SU-DHL-6 (cell line): ENCODE measurements at regions not wholly inside any gene's neighbourhood (a gene's known extent, or its start where the extent isn't known, plus 50 kb on each side); places are given as distances from the start of the nearest gene placed in this dataset.

Experiments
- H2AFZ ChIP-seq: fragments of 200-600 bp; sonication (generic); 2 replicates; pipeline ENCODE4 v1.6.1; 2014; ENCODE audit warnings: low read depth, mild to moderate bottlenecking, moderate library complexity, mixed read lengths, antibody characterized with exemption, low read length; ENCODE audit not compliant: severe bottlenecking
- H3F3A ChIP-seq: fragments of 200-600 bp; shearing (Covaris generic); 2 replicates; pipeline ENCODE4 v1.6.0; 2016; ENCODE audit warnings: antibody characterized with exemption, mild to moderate bottlenecking; ENCODE audit not compliant: insufficient read depth
- H3K27ac ChIP-seq: fragments of 200-600 bp; sonication (generic); 2 replicates; pipeline ENCODE4 v1.5.1; 2016; ENCODE audit warnings: low read depth, mild to moderate bottlenecking, low read length, moderate library complexity, mixed read lengths
- H3K27me3 ChIP-seq: fragments of 200-600 bp; sonication (generic), shearing (Covaris generic); 2 replicates; pipeline ENCODE4 v1.6.0; 2014; ENCODE audit warnings: mild to moderate bottlenecking, low read length
- H3K36me3 ChIP-seq: fragments of 200-600 bp; sonication (generic); 2 replicates; pipeline ENCODE4 v1.6.1; 2014; ENCODE audit warnings: mild to moderate bottlenecking, low read length, mixed read lengths
- H3K4me2 ChIP-seq: fragments of 300-600, 200-600 bp; shearing (Covaris generic), sonication (generic); 2 replicates; pipeline ENCODE4 v1.6.0; 2014; ENCODE audit warnings: low read length, low read depth, mild to moderate bottlenecking; ENCODE audit not compliant: poor library complexity, severe bottlenecking
- H3K4me3 ChIP-seq: fragments of 200-600 bp; sonication (generic); 2 replicates; pipeline ENCODE4 v1.5.1; 2014; ENCODE audit warnings: antibody characterized with exemption, low read length, mild to moderate bottlenecking, mixed read lengths; ENCODE audit not compliant: insufficient read depth, poor library complexity, severe bottlenecking
- H3K79me2 ChIP-seq: fragments of 200-600 bp; sonication (generic); 2 replicates; pipeline ENCODE4 v1.6.1; 2014; ENCODE audit warnings: mild to moderate bottlenecking, low read length, moderate library complexity; ENCODE audit not compliant: insufficient read depth
- H3K9ac ChIP-seq: fragments of 200-600 bp; sonication (generic); 2 replicates; pipeline ENCODE4 v1.7.0; 2014; ENCODE audit warnings: mild to moderate bottlenecking, low read length
- H3K9me2 ChIP-seq: fragments of 200-600 bp; sonication (generic); replicated peaks from 2 replicates; pipeline ENCODE4 v1.6.1; 2014; ENCODE audit warnings: low read length; ENCODE audit not compliant: insufficient read depth
- H3K9me3 ChIP-seq: fragments of 200-600 bp; sonication (generic); 2 replicates; pipeline ENCODE4 v1.6.1; 2014; ENCODE audit warnings: low read length, mixed read lengths; ENCODE audit not compliant: insufficient read depth
- H4K20me1 ChIP-seq: fragments of 200-600 bp; sonication (generic); 2 replicates; pipeline ENCODE4 v1.6.1; 2014; ENCODE audit warnings: low read depth, mild to moderate bottlenecking, antibody characterized with exemption, low read length, moderate library complexity, mixed read lengths
- EZH2phosphoT487 ChIP-seq: fragments of 200-600 bp; sonication (generic), shearing (Covaris generic); conservative IDR thresholded peaks from 2 replicates; pipeline ENCODE4 v1.6.1; 2018; ENCODE audit warnings: mild to moderate bottlenecking, antibody characterized with exemption, low read length, moderate library complexity, mixed read lengths
- TF ChIP-seq, protein P1 (sequence below): fragments of 200-600 bp; sonication (generic); IDR thresholded peaks from one replicate; pipeline ENCODE4 v1.5.1; 2017; ENCODE audit warnings: antibody characterized with exemption, mild to moderate bottlenecking, low read length, moderate library complexity; ENCODE audit not compliant: insufficient read depth, poor library complexity, severe bottlenecking

- H3K79me2 ChIP-seq: no peaks in the 10 kb centered on the region
- H3K9ac ChIP-seq: no peak overlapping the region
- H3F3A ChIP-seq: no peaks in the 10 kb centered on the region
- no peak overlapping the region for H3K27ac ChIP-seq
- no peak overlapping the region for H3K4me3 ChIP-seq
- no peak overlapping the region for H3K4me2 ChIP-seq
- H3K36me3 ChIP-seq: no peaks in the 10 kb centered on the region
- no peaks in the 10 kb centered on the region for H4K20me1 ChIP-seq
- H3K27me3 ChIP-seq: no peaks in the 10 kb centered on the region
- no peak for TF ChIP-seq EZH2phosphoT487
- TF ChIP-seq, protein P1, sequence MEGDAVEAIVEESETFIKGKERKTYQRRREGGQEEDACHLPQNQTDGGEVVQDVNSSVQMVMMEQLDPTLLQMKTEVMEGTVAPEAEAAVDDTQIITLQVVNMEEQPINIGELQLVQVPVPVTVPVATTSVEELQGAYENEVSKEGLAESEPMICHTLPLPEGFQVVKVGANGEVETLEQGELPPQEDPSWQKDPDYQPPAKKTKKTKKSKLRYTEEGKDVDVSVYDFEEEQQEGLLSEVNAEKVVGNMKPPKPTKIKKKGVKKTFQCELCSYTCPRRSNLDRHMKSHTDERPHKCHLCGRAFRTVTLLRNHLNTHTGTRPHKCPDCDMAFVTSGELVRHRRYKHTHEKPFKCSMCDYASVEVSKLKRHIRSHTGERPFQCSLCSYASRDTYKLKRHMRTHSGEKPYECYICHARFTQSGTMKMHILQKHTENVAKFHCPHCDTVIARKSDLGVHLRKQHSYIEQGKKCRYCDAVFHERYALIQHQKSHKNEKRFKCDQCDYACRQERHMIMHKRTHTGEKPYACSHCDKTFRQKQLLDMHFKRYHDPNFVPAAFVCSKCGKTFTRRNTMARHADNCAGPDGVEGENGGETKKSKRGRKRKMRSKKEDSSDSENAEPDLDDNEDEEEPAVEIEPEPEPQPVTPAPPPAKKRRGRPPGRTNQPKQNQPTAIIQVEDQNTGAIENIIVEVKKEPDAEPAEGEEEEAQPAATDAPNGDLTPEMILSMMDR: no peak
- no peaks in the 10 kb centered on the region for H3K9me2 ChIP-seq
- H3K9me3 ChIP-seq: no peaks in the 10 kb centered on the region
- no peak overlapping the region for H2AFZ ChIP-seq
These were observed 187.3 kb upstream of the B3GAT1 start for GRCh38 chr11:134599299-134599771.

DNA sequence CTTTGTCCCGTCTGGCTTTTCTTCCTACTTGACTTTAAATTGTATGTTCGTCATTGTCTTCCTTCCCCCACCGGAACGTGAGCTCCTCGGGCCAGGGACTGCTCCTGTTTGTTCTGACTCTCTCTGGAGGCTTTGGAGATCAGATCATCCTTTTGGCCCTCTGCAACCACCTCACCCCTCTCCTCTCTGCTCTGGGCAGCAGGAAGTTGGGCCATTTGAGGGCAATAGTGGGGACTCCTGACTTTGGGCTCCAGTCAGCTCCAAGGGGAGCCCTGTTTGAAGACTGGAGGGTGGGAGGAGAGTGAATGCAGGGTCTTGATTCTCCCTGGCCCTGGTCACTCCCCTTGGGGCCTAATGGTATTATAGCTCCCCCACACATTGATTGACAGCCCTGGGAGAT, 186.3 kb upstream of the B3GAT1 start:
- Histone ChIP-seq H4K20me1 (no peaks in the 10 kb centered on the region), H3K4me2 (no peak overlapping the region), H3K9me3 (no peaks in the 10 kb centered on the region), H3K9ac (no peak overlapping the region), H2AFZ (no peak overlapping the region), H3K27me3 (no peaks in the 10 kb centered on the region), H3K27ac (no peak overlapping the region), H3K36me3 (no peaks in the 10 kb centered on the region), H3K79me2 (no peaks in the 10 kb centered on the region), H3F3A (no peaks in the 10 kb centered on the region), H3K9me2 (no peaks in the 10 kb centered on the region), H3K4me3 (no peak overlapping the region)
- TF ChIP-seq, protein P1: no peak
- TF ChIP-seq EZH2phosphoT487: no peak

- no peaks in the 10 kb centered on the region for H3F3A ChIP-seq
- H3K9me3 ChIP-seq: no peaks in the 10 kb centered on the region
- H2AFZ ChIP-seq: no peak overlapping the region
- no peak overlapping the region for H3K4me2 ChIP-seq
- no peaks in the 10 kb centered on the region for H3K27me3 ChIP-seq
- H3K4me3 ChIP-seq: no peak overlapping the region
- H3K9ac ChIP-seq: no peak overlapping the region
- TF ChIP-seq, protein P1: no peak
- no peak for TF ChIP-seq EZH2phosphoT487
- no peaks in the 10 kb centered on the region for H4K20me1 ChIP-seq
- H3K27ac ChIP-seq: no peak overlapping the region
- no peaks in the 10 kb centered on the region for H3K79me2 ChIP-seq
- H3K36me3 ChIP-seq: no peaks in the 10 kb centered on the region
- no peaks in the 10 kb centered on the region for H3K9me2 ChIP-seq
These were observed 185.4 kb upstream of the B3GAT1 start for GRCh38 chr11:134597452-134597851.

- Histone ChIP-seq H4K20me1 (no peaks in the 10 kb centered on the region), H2AFZ (no peak overlapping the region), H3K9me3 (no peaks in the 10 kb centered on the region), H3K79me2 (no peaks in the 10 kb centered on the region), H3F3A (no peaks in the 10 kb centered on the region), H3K4me2 (no peak overlapping the region), H3K27me3 (no peaks in the 10 kb centered on the region), H3K9ac (no peak overlapping the region), H3K4me3 (no peak overlapping the region), H3K36me3 (no peaks in the 10 kb centered on the region), H3K9me2 (no peaks in the 10 kb centered on the region), H3K27ac (no peak overlapping the region)
- TF ChIP-seq EZH2phosphoT487: no peak
These were observed 184.4 kb upstream of the B3GAT1 start for GRCh38 chr11:134596404-134596803.
